WTC11 (cell line): ENCODE measurements at regions not wholly inside any gene's neighbourhood (a gene's known extent, or its start where the extent isn't known, plus 50 kb on each side); places are given as distances from the start of the nearest gene placed in this dataset.

Experiments used
- ATAC-seq: fragments of 200-7000 bp; cut with Tn5 transposase; 2 replicates; pipeline ENCODE4 v1.10.0; 2021; ENCODE audit warnings: mild to moderate bottlenecking, moderate library complexity
- CTCF ChIA-PET: fragments of 300-600 bp; sonication (Branson Sonifier 250); formaldehyde crosslinking; loops from one replicate; lab custom pipeline; 2021; ENCODE audit warnings: antibody characterized with exemption; lab: Charles Lee
- POLR2A ChIA-PET: fragments of 350-600 bp; sonication (Branson Sonifier 250); formaldehyde crosslinking; loops from one replicate; lab custom pipeline; 2021; ENCODE audit warnings: antibody characterized with exemption; lab: Charles Lee
- DNase-seq: peaks from one replicate; pipeline ENCODE4 v3.0.0; 2021; ENCODE audit warnings: low spot score
- H3K27ac Mint-ChIP-seq: 2 replicates; pipeline ENCODE4 v1.8.0; 2021; ENCODE audit warnings: mixed read lengths
- H3K27me3 Mint-ChIP-seq: 2 replicates; pipeline ENCODE4 v1.8.0; 2021; ENCODE audit warnings: low read depth, mild to moderate bottlenecking, moderate library complexity, mixed read lengths
- H3K36me3 Mint-ChIP-seq: 2 replicates; pipeline ENCODE4 v1.8.0; 2021; ENCODE audit warnings: mixed read lengths
- H3K4me1 Mint-ChIP-seq: 2 replicates; pipeline ENCODE4 v1.8.0; 2022; ENCODE audit warnings: mixed read lengths
- H3K4me3 Mint-ChIP-seq: 2 replicates; pipeline ENCODE4 v1.8.0; 2021; ENCODE audit warnings: mild to moderate bottlenecking, moderate library complexity, mixed read lengths
- H3K9me3 Mint-ChIP-seq: 2 replicates; pipeline ENCODE4 v1.8.0; 2021; ENCODE audit warnings: mixed read lengths
- ARID4B ChIP-seq: sonication (generic); formaldehyde crosslinking; IDR thresholded peaks from 2 replicates; pipeline ENCODE4 v1.8.0; 2023; ENCODE audit warnings: missing genetic modification reagents, mild to moderate bottlenecking, borderline replicate concordance
- CBFB ChIP-seq: sonication (generic); formaldehyde crosslinking; IDR thresholded peaks from 2 replicates; pipeline ENCODE4 v1.8.1; 2022; ENCODE audit warnings: mild to moderate bottlenecking, low read depth, missing genetic modification reagents
- CDX4 ChIP-seq: fragments of 250-450 bp; sonication (Bioruptor Pico); IDR thresholded peaks from 2 replicates; pipeline ENCODE4 v1.9.0; 2021; ENCODE audit warnings: moderate library complexity, mild to moderate bottlenecking, inconsistent platforms, borderline replicate concordance
- ELF4 ChIP-seq: sonication (generic); formaldehyde crosslinking; IDR thresholded peaks from 2 replicates; pipeline ENCODE4 v1.8.1; 2022; ENCODE audit warnings: low read depth, mild to moderate bottlenecking, moderate library complexity, missing genetic modification reagents
- FOXJ3 ChIP-seq: sonication (generic); formaldehyde crosslinking; IDR thresholded peaks from 2 replicates; pipeline ENCODE4 v1.9.0; 2021; ENCODE audit warnings: missing genetic modification reagents, mild to moderate bottlenecking, borderline replicate concordance
- IRF2 ChIP-seq: sonication (generic); formaldehyde crosslinking; IDR thresholded peaks from 2 replicates; pipeline ENCODE4 v1.8.0; 2022; ENCODE audit warnings: low read depth, missing genetic modification reagents, borderline replicate concordance
- MXD4 ChIP-seq: fragments of 250-450 bp; sonication (Bioruptor Pico); IDR thresholded peaks from 2 replicates; pipeline ENCODE4 v1.8.0; 2021; ENCODE audit warnings: mild to moderate bottlenecking, moderate library complexity, borderline replicate concordance
- NFATC4 ChIP-seq: fragments of 250-450 bp; sonication (Bioruptor Pico); IDR thresholded peaks from 2 replicates; pipeline ENCODE4 v1.9.0; 2021; ENCODE audit warnings: mild to moderate bottlenecking
- NFE2L1 ChIP-seq: sonication (generic); formaldehyde crosslinking; IDR thresholded peaks from 2 replicates; pipeline ENCODE4 v1.8.1; 2023; ENCODE audit warnings: missing genetic modification reagents
- RELA ChIP-seq: sonication (generic); formaldehyde crosslinking; IDR thresholded peaks from 2 replicates; pipeline ENCODE4 v1.8.1; 2022; ENCODE audit warnings: missing genetic modification reagents, mild to moderate bottlenecking, borderline replicate concordance
- SP1 ChIP-seq: sonication (generic); formaldehyde crosslinking; conservative IDR thresholded peaks from 2 replicates; pipeline ENCODE4 v1.8.1; 2022; ENCODE audit warnings: missing genetic modification reagents
- TEAD4 ChIP-seq: sonication (generic); formaldehyde crosslinking; IDR thresholded peaks from 2 replicates; pipeline ENCODE4 v1.8.0; 2022; ENCODE audit warnings: mild to moderate bottlenecking, missing genetic modification reagents
- ZBTB21 ChIP-seq: sonication (generic); formaldehyde crosslinking; IDR thresholded peaks from 2 replicates; pipeline ENCODE4 v1.8.1; 2023; ENCODE audit warnings: mild to moderate bottlenecking, missing genetic modification reagents, borderline replicate concordance
- ZNF219 ChIP-seq: sonication (generic); formaldehyde crosslinking; IDR thresholded peaks from 2 replicates; pipeline ENCODE4 v1.8.0; 2023; ENCODE audit warnings: missing genetic modification reagents, mild to moderate bottlenecking, borderline replicate concordance
- ZNF532 ChIP-seq: fragments of 250-450 bp; sonication (Bioruptor Pico); IDR thresholded peaks from 2 replicates; pipeline ENCODE4 v1.9.0; 2021; ENCODE audit warnings: mild to moderate bottlenecking, borderline replicate concordance
- ZNF671 ChIP-seq: fragments of 250-450 bp; sonication (Bioruptor Pico); IDR thresholded peaks from 2 replicates; pipeline ENCODE4 v1.8.0; 2021; ENCODE audit warnings: mild to moderate bottlenecking
- TF ChIP-seq, protein P1 (sequence below): sonication (generic); formaldehyde crosslinking; IDR thresholded peaks from 2 replicates; pipeline ENCODE4 v1.8.1; 2023; ENCODE audit warnings: mild to moderate bottlenecking, moderate library complexity, missing genetic modification reagents
- TF ChIP-seq, protein P2 (sequence below): fragments of 200-600 bp; IDR thresholded peaks from 2 replicates; pipeline ENCODE4 v1.8.0; 2022; ENCODE audit warnings: antibody characterized with exemption
- TF ChIP-seq, protein P3 (sequence below): sonication (generic); formaldehyde crosslinking; IDR thresholded peaks from 2 replicates; pipeline ENCODE4 v1.8.0; 2023; ENCODE audit warnings: mild to moderate bottlenecking, missing genetic modification reagents

- H3K4me1 Mint-ChIP-seq, result no peaks in the 10 kb centered on the region
- no peak overlapping the region for H3K27ac Mint-ChIP-seq
- H3K9me3 Mint-ChIP-seq, result no peaks in the 10 kb centered on the region
- CTCF ChIA-PET, result no interaction called here
- no peaks in the 10 kb centered on the region; the same call in 1 of the 2 replicates for H3K27me3 Mint-ChIP-seq
- DNase-seq, result no peak
- no peaks in the 10 kb centered on the region for H3K36me3 Mint-ChIP-seq
- H3K4me3 Mint-ChIP-seq, result no peak overlapping the region
- TF ChIP-seq ZNF532 (CRISPR knock-in tag) (no peak), CBFB (no peak), RELA (CRISPR knock-in tag) (no peak), IRF2 (no peak), ARID4B (CRISPR knock-in tag) (no peak), NFE2L1 (CRISPR knock-in tag) (no peak)
- TF ChIP-seq, protein P1, sequence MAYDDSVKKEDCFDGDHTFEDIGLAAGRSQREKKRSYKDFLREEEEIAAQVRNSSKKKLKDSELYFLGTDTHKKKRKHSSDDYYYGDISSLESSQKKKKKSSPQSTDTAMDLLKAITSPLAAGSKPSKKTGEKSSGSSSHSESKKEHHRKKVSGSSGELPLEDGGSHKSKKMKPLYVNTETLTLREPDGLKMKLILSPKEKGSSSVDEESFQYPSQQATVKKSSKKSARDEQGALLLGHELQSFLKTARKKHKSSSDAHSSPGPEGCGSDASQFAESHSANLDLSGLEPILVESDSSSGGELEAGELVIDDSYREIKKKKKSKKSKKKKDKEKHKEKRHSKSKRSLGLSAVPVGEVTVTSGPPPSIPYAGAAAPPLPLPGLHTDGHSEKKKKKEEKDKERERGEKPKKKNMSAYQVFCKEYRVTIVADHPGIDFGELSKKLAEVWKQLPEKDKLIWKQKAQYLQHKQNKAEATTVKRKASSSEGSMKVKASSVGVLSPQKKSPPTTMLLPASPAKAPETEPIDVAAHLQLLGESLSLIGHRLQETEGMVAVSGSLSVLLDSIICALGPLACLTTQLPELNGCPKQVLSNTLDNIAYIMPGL, result no peak
- POLR2A ChIA-PET, result no interaction called here
- ATAC-seq, result no peak
These were observed 301.7 kb upstream of the ESRRG start for GRCh38 chr1:217024911-217025310.

DNA sequence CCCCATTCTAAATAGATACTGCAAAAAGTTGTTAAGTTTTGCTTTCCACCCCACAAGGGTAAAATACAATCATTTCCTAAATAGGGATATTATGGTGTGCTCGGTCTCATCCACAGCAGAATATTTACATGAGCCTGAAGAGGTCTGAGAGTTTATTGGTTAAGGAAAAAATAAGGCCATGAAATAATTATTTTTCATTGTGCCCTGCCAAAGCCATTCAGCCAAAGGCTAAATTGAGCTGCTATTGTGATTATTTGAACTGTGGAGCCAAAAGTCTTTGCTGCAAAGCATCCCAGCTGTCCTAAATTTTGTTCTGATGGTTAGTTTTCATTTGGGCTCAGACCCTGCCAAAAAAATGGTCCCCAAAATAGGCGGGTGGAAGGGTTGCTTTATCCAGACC, 298.7 kb upstream of the ESRRG start:
- TF ChIP-seq IRF2 (no peak), CDX4 (no peak), TEAD4 (CRISPR knock-in tag) (no peak), SP1 (no peak), ZBTB21 (CRISPR knock-in tag) (no peak), ELF4 (CRISPR knock-in tag) (no peak), ZNF219 (CRISPR knock-in tag) (no peak), MXD4 (CRISPR knock-in tag) (no peak), ZNF671 (no peak), FOXJ3 (CRISPR knock-in tag) (no peak), NFATC4 (CRISPR knock-in tag) (no peak), NFE2L1 (CRISPR knock-in tag) (no peak)
- TF ChIP-seq, protein P2, sequence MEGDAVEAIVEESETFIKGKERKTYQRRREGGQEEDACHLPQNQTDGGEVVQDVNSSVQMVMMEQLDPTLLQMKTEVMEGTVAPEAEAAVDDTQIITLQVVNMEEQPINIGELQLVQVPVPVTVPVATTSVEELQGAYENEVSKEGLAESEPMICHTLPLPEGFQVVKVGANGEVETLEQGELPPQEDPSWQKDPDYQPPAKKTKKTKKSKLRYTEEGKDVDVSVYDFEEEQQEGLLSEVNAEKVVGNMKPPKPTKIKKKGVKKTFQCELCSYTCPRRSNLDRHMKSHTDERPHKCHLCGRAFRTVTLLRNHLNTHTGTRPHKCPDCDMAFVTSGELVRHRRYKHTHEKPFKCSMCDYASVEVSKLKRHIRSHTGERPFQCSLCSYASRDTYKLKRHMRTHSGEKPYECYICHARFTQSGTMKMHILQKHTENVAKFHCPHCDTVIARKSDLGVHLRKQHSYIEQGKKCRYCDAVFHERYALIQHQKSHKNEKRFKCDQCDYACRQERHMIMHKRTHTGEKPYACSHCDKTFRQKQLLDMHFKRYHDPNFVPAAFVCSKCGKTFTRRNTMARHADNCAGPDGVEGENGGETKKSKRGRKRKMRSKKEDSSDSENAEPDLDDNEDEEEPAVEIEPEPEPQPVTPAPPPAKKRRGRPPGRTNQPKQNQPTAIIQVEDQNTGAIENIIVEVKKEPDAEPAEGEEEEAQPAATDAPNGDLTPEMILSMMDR, result no peak
- TF ChIP-seq, protein P3, sequence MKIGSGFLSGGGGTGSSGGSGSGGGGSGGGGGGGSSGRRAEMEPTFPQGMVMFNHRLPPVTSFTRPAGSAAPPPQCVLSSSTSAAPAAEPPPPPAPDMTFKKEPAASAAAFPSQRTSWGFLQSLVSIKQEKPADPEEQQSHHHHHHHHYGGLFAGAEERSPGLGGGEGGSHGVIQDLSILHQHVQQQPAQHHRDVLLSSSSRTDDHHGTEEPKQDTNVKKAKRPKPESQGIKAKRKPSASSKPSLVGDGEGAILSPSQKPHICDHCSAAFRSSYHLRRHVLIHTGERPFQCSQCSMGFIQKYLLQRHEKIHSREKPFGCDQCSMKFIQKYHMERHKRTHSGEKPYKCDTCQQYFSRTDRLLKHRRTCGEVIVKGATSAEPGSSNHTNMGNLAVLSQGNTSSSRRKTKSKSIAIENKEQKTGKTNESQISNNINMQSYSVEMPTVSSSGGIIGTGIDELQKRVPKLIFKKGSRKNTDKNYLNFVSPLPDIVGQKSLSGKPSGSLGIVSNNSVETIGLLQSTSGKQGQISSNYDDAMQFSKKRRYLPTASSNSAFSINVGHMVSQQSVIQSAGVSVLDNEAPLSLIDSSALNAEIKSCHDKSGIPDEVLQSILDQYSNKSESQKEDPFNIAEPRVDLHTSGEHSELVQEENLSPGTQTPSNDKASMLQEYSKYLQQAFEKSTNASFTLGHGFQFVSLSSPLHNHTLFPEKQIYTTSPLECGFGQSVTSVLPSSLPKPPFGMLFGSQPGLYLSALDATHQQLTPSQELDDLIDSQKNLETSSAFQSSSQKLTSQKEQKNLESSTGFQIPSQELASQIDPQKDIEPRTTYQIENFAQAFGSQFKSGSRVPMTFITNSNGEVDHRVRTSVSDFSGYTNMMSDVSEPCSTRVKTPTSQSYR (CRISPR knock-in tag), result no peak
- TF ChIP-seq, all 79 proteins: peak for 0
- Mint-ChIP-seq H3K4me3 (no peak overlapping the region), H3K9me3 (no peaks in the 10 kb centered on the region), H3K27me3 (no peaks in the 10 kb centered on the region; the same call in 1 of the 2 replicates), H3K36me3 (no peaks in the 10 kb centered on the region), H3K4me1 (no peaks in the 10 kb centered on the region), H3K27ac (no peak overlapping the region)
- ATAC-seq (no peak), DNase-seq (no peak)
- ChIA-PET CTCF (no interaction called here), POLR2A (no interaction called here)
